HEK293T (cell line): ENCODE measurements at regions not wholly inside any gene's neighbourhood (a gene's known extent, or its start where the extent isn't known, plus 50 kb on each side); places are given as distances from the start of the nearest gene placed in this dataset.

Source experiments
- ARNT ChIP-seq: fragments of 450-650 bp; IDR thresholded peaks from 2 replicates; pipeline ENCODE4 v1.6.1; 2017; ENCODE audit warnings: mild to moderate bottlenecking
- FOXK2 ChIP-seq: fragments of 450-650 bp; IDR thresholded peaks from 2 replicates; pipeline ENCODE4 v1.6.1; 2016; ENCODE audit warnings: mild to moderate bottlenecking
- TARDBP ChIP-seq: fragments of 450-650 bp; IDR thresholded peaks from 2 replicates; pipeline ENCODE4 v1.6.1; 2016

- no peak for TF ChIP-seq FOXK2
- TF ChIP-seq ARNT, result no peak
- no peak for TF ChIP-seq TARDBP
These were observed 228.4 kb upstream of the COL8A1 start for GRCh38 chr3:99409961-99410360.
